PC-9 (cell line): ENCODE measurements at regions not wholly inside any gene's neighbourhood (a gene's known extent, or its start where the extent isn't known, plus 50 kb on each side); places are given as distances from the start of the nearest gene placed in this dataset.

Source experiments
- BruUV-seq: library from RNA; stranded (reverse); fragments of 400-500 nt; replicated peaks from 2 replicates; lab custom pipeline; 2021; lab: Mats Ljungman, UMichigan
- CTCF ChIA-PET: fragments of 300-600 bp; sonication (Branson Sonifier 250); formaldehyde crosslinking; loops from one replicate; lab custom pipeline; 2022; ENCODE audit warnings: antibody characterized with exemption; lab: Charles Lee
- POLR2A ChIA-PET: fragments of 300-600 bp; sonication (Branson Sonifier 250); formaldehyde crosslinking; loops from one replicate; lab custom pipeline; 2022; ENCODE audit warnings: antibody characterized with exemption; ENCODE audit not compliant: unreplicated experiment; lab: Charles Lee
- DNase-seq, 2 experiments: peaks; one replicate each; pipeline versions ENCODE4 v3.0.0 to v3.0.0-alpha.2; 2015 to 2022; ENCODE audit warnings: mixed read lengths in 1 of 2
- H2AFZ ChIP-seq: fragments of 200-600 bp; sonication (generic); 2 replicates; pipeline ENCODE4 v1.8.1; 2017; ENCODE audit warnings: antibody characterized with exemption
- H3F3A ChIP-seq: fragments of 200-600 bp; sonication (generic); 2 replicates; pipeline ENCODE4 v1.8.1; 2017; ENCODE audit warnings: antibody characterized with exemption, mild to moderate bottlenecking, low read depth; ENCODE audit not compliant: insufficient read depth
- H3K27ac ChIP-seq: fragments of 200-600 bp; sonication (generic); 2 replicates; pipeline ENCODE4 v1.6.1; 2016; ENCODE audit warnings: mixed run types
- H3K27me3 ChIP-seq: fragments of 200-600 bp; sonication (generic); 2 replicates; pipeline ENCODE4 v1.6.1; 2016; ENCODE audit warnings: low read depth, mixed run types; ENCODE audit not compliant: insufficient read depth
- H3K36me3 ChIP-seq: fragments of 200-600 bp; sonication (generic); 2 replicates; pipeline ENCODE4 v1.6.1; 2016; ENCODE audit warnings: low read depth, mixed run types
- H3K4me1 ChIP-seq: fragments of 200-600 bp; sonication (generic); replicated peaks from 2 replicates; pipeline ENCODE4 v1.6.1; 2016; ENCODE audit warnings: mixed run types; ENCODE audit not compliant: insufficient read depth
- H3K4me2 ChIP-seq: fragments of 200-600 bp; sonication (generic); 2 replicates; pipeline ENCODE4 v1.6.1; 2017; ENCODE audit warnings: mixed run types
- H3K4me3 ChIP-seq: fragments of 200-600 bp; sonication (generic); 2 replicates; pipeline ENCODE4 v1.6.1; 2016; ENCODE audit warnings: mixed run types
- H3K79me2 ChIP-seq: fragments of 200-600 bp; sonication (generic); 2 replicates; pipeline ENCODE4 v1.6.1; 2017; ENCODE audit warnings: low read depth, mixed run types
- H3K9me2 ChIP-seq: fragments of 200-600 bp; sonication (generic); 2 replicates; pipeline ENCODE4 v1.8.1; 2017; ENCODE audit warnings: mild to moderate bottlenecking; ENCODE audit not compliant: insufficient read depth
- H3K9me3 ChIP-seq: fragments of 200-600 bp; sonication (generic); 2 replicates; pipeline ENCODE4 v1.8.1; 2016; ENCODE audit warnings: low read depth; ENCODE audit not compliant: insufficient read depth
- H4K20me1 ChIP-seq: fragments of 200-600 bp; sonication (generic); 2 replicates; pipeline ENCODE4 v1.8.1; 2017; ENCODE audit not compliant: insufficient read depth
- CTCF ChIP-seq: fragments of 200-600 bp; sonication (generic); conservative IDR thresholded peaks from 2 replicates; pipeline ENCODE4 v1.6.1; 2017; ENCODE audit warnings: mixed run types, antibody characterized with exemption, mild to moderate bottlenecking, moderate library complexity
- EZH2 ChIP-seq: fragments of 200-600 bp; sonication (generic); IDR thresholded peaks from 2 replicates; pipeline ENCODE4 v1.8.0; 2017; ENCODE audit warnings: antibody characterized with exemption, low read depth
- intact Hi-C: fragments of 100-400 bp; cut with micrococcal nuclease; formaldehyde crosslinking; loops from one replicate; pipeline ENCODE4 v1.10.0; 2022; ENCODE audit not compliant: unreplicated experiment

DNA sequence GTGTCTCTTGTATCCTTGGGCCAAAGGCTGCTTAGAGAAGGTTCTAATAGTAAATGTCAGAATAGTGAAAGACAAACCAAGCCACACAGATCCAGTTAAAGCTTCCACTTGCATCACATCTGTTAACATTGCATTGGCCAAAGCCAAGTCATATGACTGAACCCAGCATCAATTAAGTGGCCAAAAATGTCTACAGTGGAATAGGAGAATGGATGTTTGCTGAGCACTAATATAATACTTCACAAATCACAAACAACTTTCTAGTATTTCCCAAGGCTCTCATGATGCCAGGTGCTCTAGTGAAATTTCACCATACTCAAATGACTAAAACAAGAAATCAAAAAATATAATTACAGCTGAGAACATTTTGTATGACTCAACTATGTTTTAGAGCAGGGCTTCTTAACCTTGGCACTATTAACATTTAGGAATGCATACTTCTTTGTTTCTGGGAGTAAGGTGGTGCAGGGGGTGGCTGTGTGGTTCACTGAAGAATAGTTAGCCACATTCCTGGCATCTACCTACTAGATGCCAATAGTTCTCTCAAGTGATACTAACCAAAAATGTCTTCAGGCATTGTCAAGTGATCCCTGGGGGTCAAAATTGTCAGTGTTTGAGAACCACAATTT, 148.0 kb upstream of the SPTLC3 start:
- CTCF ChIA-PET: no interaction called here
- H3K9me2 ChIP-seq: no peaks in the 10 kb centered on the region
- H3K4me1 ChIP-seq: no peaks in the 10 kb centered on the region
- no peaks in the 10 kb centered on the region for H3K36me3 ChIP-seq
- no peak overlapping the region for H2AFZ ChIP-seq
- no peak for DNase-seq
- intact Hi-C loops: no loop called here
- no peaks in the 10 kb centered on the region for H3K27me3 ChIP-seq
- BruUV-seq: no TSS peak
- no peak overlapping the region for H3K27ac ChIP-seq
- POLR2A ChIA-PET: no interaction called here
- H4K20me1 ChIP-seq: no peaks in the 10 kb centered on the region
- H3F3A ChIP-seq: no peaks in the 10 kb centered on the region
- TF ChIP-seq EZH2 (no peak), CTCF (no peak)
- no peak overlapping the region for H3K4me3 ChIP-seq
- no peaks in the 10 kb centered on the region for H3K9me3 ChIP-seq
- H3K79me2 ChIP-seq: no peaks in the 10 kb centered on the region
- H3K4me2 ChIP-seq: no peak overlapping the region

GRCh38 chr20:12869669-12870068, 139.1 kb upstream of the SPTLC3 start:
- CTCF ChIA-PET: no interaction called here
- BruUV-seq: no TSS peak

GRCh38 chr20:12870588-12870987, 138.2 kb upstream of the SPTLC3 start:
- H3K4me1 ChIP-seq: no peaks in the 10 kb centered on the region
- no peak overlapping the region for H3K27ac ChIP-seq
- no peak overlapping the region for H3K4me3 ChIP-seq
- H3F3A ChIP-seq: no peaks in the 10 kb centered on the region
- TF ChIP-seq CTCF: no peak
- TF ChIP-seq EZH2: no peak
- no peak overlapping the region for H2AFZ ChIP-seq
- no peaks in the 10 kb centered on the region for H4K20me1 ChIP-seq
- H3K79me2 ChIP-seq: no peaks in the 10 kb centered on the region
- ChIA-PET POLR2A (no interaction called here), CTCF (no interaction called here)
- no peak overlapping the region for H3K4me2 ChIP-seq
- DNase-seq: no peak
- no peaks in the 10 kb centered on the region for H3K9me3 ChIP-seq
- BruUV-seq: no TSS peak
- intact Hi-C loops: no loop called here
- H3K27me3 ChIP-seq: 0 out of 2 replicates have a peak, but pooled peaks cover 2% of the 10 kb centered on the region
- no peaks in the 10 kb centered on the region for H3K9me2 ChIP-seq
- no peaks in the 10 kb centered on the region for H3K36me3 ChIP-seq

More at GRCh38 chr20:12869669-12870068, 139.1 kb upstream of the SPTLC3 start:
- Histone ChIP-seq H3F3A (no peaks in the 10 kb centered on the region), H3K9me2 (no peaks in the 10 kb centered on the region), H3K27ac (no peak overlapping the region), H3K4me3 (no peak overlapping the region), H2AFZ (no peak overlapping the region), H3K9me3 (no peaks in the 10 kb centered on the region), H3K4me2 (no peak overlapping the region), H4K20me1 (no peaks in the 10 kb centered on the region), H3K36me3 (no peaks in the 10 kb centered on the region), H3K4me1 (no peaks in the 10 kb centered on the region), H3K27me3 (0 out of 2 replicates have a peak, but pooled peaks cover 2% of the 10 kb centered on the region), H3K79me2 (no peaks in the 10 kb centered on the region)
- POLR2A ChIA-PET: no interaction called here
- intact Hi-C loops: no loop called here
- DNase-seq: no peak
- TF ChIP-seq CTCF: no peak
- no peak for TF ChIP-seq EZH2
